AML-193 (cell line): ENCODE measurements at regions not wholly inside any gene's neighbourhood (a gene's known extent, or its start where the extent isn't known, plus 50 kb on each side); places are given as distances from the start of the nearest gene placed in this dataset.
"Not testable (repeated sequence)": the region's sequence is repeated elsewhere in the genome, so short reads cannot be mapped to it uniquely, and the experiment has no call there.

ENCODE experiments used
- DNase-seq, 2 experiments: peaks; one replicate each; lab custom pipeline; 2025; lab: John Stamatoyannopoulos, UW

- DNase-seq = not testable (repeated sequence)
These were observed 278.3 kb downstream of the PCDH17 start for GRCh38 chr13:57909833-57910232.

GRCh38 chr13:57918086-57918485, 286.5 kb downstream of the PCDH17 start:
- no peak for DNase-seq

- no peak for DNase-seq
These were observed 287.4 kb downstream of the PCDH17 start for GRCh38 chr13:57918913-57919312.

GRCh38 chr13:57925250-57925649, 293.7 kb downstream of the PCDH17 start:
- DNase-seq = no peak

GRCh38 chr13:57925751-57926150, 294.2 kb downstream of the PCDH17 start:
- DNase-seq = no peak

- DNase-seq = no peak
These were observed 300.5 kb downstream of the PCDH17 start for GRCh38 chr13:57932061-57932460.

GRCh38 chr13:57933606-57934005, 302.1 kb downstream of the PCDH17 start:
- no peak for DNase-seq

GRCh38 chr13:57935965-57936364, 304.4 kb downstream of the PCDH17 start:
- no peak for DNase-seq

GRCh38 chr13:57946361-57946760, 314.8 kb downstream of the PCDH17 start:
- DNase-seq = no peak

- no peak for DNase-seq
These were observed 317.3 kb downstream of the PCDH17 start for GRCh38 chr13:57948884-57949283.

GRCh38 chr13:57969951-57970350, 338.4 kb downstream of the PCDH17 start:
- DNase-seq = no peak

- DNase-seq = no peak
These were observed 338.9 kb downstream of the PCDH17 start for GRCh38 chr13:57970404-57970803.

GRCh38 chr13:57982782-57983181, 351.2 kb downstream of the PCDH17 start:
- no peak for DNase-seq

- DNase-seq = no peak
These were observed 356.7 kb downstream of the PCDH17 start for GRCh38 chr13:57988276-57988675.

GRCh38 chr13:57991041-57991440, 359.5 kb downstream of the PCDH17 start:
- DNase-seq = no peak

- DNase-seq = no peak
These were observed 360.9 kb downstream of the PCDH17 start for GRCh38 chr13:57992416-57992815.

- no peak for DNase-seq
These were observed 365.2 kb downstream of the PCDH17 start for GRCh38 chr13:57996717-57997116.

- DNase-seq = no peak
These were observed 373.2 kb downstream of the PCDH17 start for GRCh38 chr13:58004751-58005150.

GRCh38 chr13:58018020-58018419, 386.5 kb downstream of the PCDH17 start:
- no peak for DNase-seq

- no peak for DNase-seq
These were observed 387.3 kb downstream of the PCDH17 start for GRCh38 chr13:58018865-58019264.

- no peak for DNase-seq
These were observed 392.6 kb downstream of the PCDH17 start for GRCh38 chr13:58024103-58024502.

GRCh38 chr13:58025821-58026220, 394.3 kb downstream of the PCDH17 start:
- no peak for DNase-seq

- DNase-seq = no peak
These were observed 401.3 kb downstream of the PCDH17 start for GRCh38 chr13:58032676-58033460.

GRCh38 chr13:58043971-58044370, 412.4 kb downstream of the PCDH17 start:
- DNase-seq = no peak
